A549 (cell line): ENCODE measurements at regions not wholly inside any gene's neighbourhood (a gene's known extent, or its start where the extent isn't known, plus 50 kb on each side); places are given as distances from the start of the nearest gene placed in this dataset.

Experiments
- CTCF ChIP-seq: fragments of >200 bp; sonication (Bioruptor Twin); formaldehyde crosslinking; IDR thresholded peaks from 3 replicates; pipeline ENCODE4 v1.5.1; 2016
- EP300 ChIP-seq, 2 experiments: fragments of >200 bp; sonication (Bioruptor Twin); formaldehyde crosslinking; IDR thresholded peaks; 2 replicates in 1 of 2; 3 replicates in 1 of 2; pipeline ENCODE4 v1.6.1; 2016 to 2017
- ESRRA ChIP-seq: fragments of 150-350 bp; IDR thresholded peaks from 2 replicates; pipeline ENCODE4 v1.6.1; 2014; ENCODE audit warnings: mild to moderate bottlenecking, low read length, borderline replicate concordance
- POLR2A ChIP-seq: IDR thresholded peaks from 2 replicates; pipeline ENCODE4 v1.6.1; 2012; ENCODE audit warnings: mild to moderate bottlenecking, low read length
- POLR2AphosphoS2 ChIP-seq: conservative IDR thresholded peaks from 2 replicates; pipeline ENCODE4 v1.6.1; 2012; ENCODE audit warnings: low read length, improper control_type of control experiment, inconsistent platforms
- RCOR1 ChIP-seq: fragments of 150-350 bp; IDR thresholded peaks from 2 replicates; pipeline ENCODE4 v1.6.1; 2014; ENCODE audit warnings: antibody characterized with exemption, low read length, low read depth
- TF ChIP-seq, protein P1 (sequence below): IDR thresholded peaks from 2 replicates; pipeline ENCODE4 v1.6.1; 2012

- TF ChIP-seq CTCF (no peak), POLR2A (no peak), POLR2AphosphoS2 (no peak), RCOR1 (no peak), EP300 (IDR thresholded peaks at IDR 0.05) (no peak), ESRRA (no peak)
- TF ChIP-seq, protein P1, sequence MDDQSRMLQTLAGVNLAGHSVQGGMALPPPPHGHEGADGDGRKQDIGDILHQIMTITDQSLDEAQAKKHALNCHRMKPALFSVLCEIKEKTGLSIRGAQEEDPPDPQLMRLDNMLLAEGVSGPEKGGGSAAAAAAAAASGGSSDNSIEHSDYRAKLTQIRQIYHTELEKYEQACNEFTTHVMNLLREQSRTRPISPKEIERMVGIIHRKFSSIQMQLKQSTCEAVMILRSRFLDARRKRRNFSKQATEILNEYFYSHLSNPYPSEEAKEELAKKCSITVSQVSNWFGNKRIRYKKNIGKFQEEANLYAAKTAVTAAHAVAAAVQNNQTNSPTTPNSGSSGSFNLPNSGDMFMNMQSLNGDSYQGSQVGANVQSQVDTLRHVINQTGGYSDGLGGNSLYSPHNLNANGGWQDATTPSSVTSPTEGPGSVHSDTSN, result no peak
These were observed 305.9 kb downstream of the ADGRL2 start for GRCh38 chr1:82106672-82107071.
